H9 (cell line): ENCODE measurements at regions not wholly inside any gene's neighbourhood (a gene's known extent, or its start where the extent isn't known, plus 50 kb on each side); places are given as distances from the start of the nearest gene placed in this dataset.

Experiments
- DNase-seq: peaks from one replicate; pipeline ENCODE4 v3.0.0-alpha.2; 2017
- H2AFZ ChIP-seq: one replicate; pipeline ENCODE4 v1.6.1; 2013; ENCODE audit warnings: mild to moderate bottlenecking, low read length, control low read depth, moderate library complexity
- H2AK5ac ChIP-seq: 2 replicates; pipeline ENCODE4 v1.6.1; 2013; ENCODE audit warnings: low read length, control low read depth, mixed read lengths; ENCODE audit not compliant: insufficient read length
- H2BK120ac ChIP-seq: one replicate; pipeline ENCODE4 v1.6.1; 2013; ENCODE audit warnings: low read depth, mild to moderate bottlenecking, low read length, control low read depth, inconsistent platforms; ENCODE audit not compliant: poor library complexity, severe bottlenecking
- H2BK12ac ChIP-seq: 2 replicates; pipeline ENCODE4 v1.6.1; 2013; ENCODE audit warnings: low read length, control low read depth, mixed read lengths, low read depth; ENCODE audit not compliant: insufficient read length
- H2BK15ac ChIP-seq: 2 replicates; pipeline ENCODE4 v1.6.1; 2013; ENCODE audit warnings: low read depth, low read length, control low read depth
- H2BK20ac ChIP-seq: one replicate; pipeline ENCODE4 v1.6.1; 2013; ENCODE audit warnings: low read depth, mild to moderate bottlenecking, low read length, control low read depth, inconsistent platforms; ENCODE audit not compliant: poor library complexity, severe bottlenecking
- H2BK5ac ChIP-seq: 2 replicates; pipeline ENCODE4 v1.6.1; 2013; ENCODE audit warnings: low read length, control low read depth, mixed read lengths; ENCODE audit not compliant: insufficient read length
- H3K14ac ChIP-seq: 2 replicates; pipeline ENCODE4 v1.6.1; 2013; ENCODE audit warnings: low read length, control low read depth; ENCODE audit not compliant: insufficient read depth
- H3K18ac ChIP-seq: 2 replicates; pipeline ENCODE4 v1.6.1; 2013; ENCODE audit warnings: low read depth, mild to moderate bottlenecking, mixed read lengths, low read length, control low read depth; ENCODE audit not compliant: insufficient read length
- H3K23ac ChIP-seq: 2 replicates; pipeline ENCODE4 v1.6.1; 2013; ENCODE audit warnings: low read length, control low read depth, mixed read lengths, low read depth; ENCODE audit not compliant: insufficient read length
- H3K23me2 ChIP-seq: 2 replicates; pipeline ENCODE4 v1.6.1; 2013; ENCODE audit warnings: low read depth, mild to moderate bottlenecking, mixed read lengths, low read length, control low read depth; ENCODE audit not compliant: insufficient read length, poor library complexity, severe bottlenecking
- H3K27ac ChIP-seq: 2 replicates; pipeline ENCODE4 v1.5.1; 2013; ENCODE audit warnings: low read length, control low read depth, mixed read lengths, low read depth; ENCODE audit not compliant: insufficient read length
- H3K27me3 ChIP-seq: 2 replicates; pipeline ENCODE4 v1.6.1; 2013; ENCODE audit warnings: low read length, control low read depth, inconsistent platforms; ENCODE audit not compliant: insufficient read depth
- H3K4ac ChIP-seq: 2 replicates; pipeline ENCODE4 v1.6.1; 2013; ENCODE audit warnings: low read depth, mild to moderate bottlenecking, control low read depth, inconsistent platforms, low read length, moderate library complexity
- H3K4me1 ChIP-seq: 2 replicates; pipeline ENCODE4 v1.6.1; 2013; ENCODE audit warnings: low read length, control low read depth, inconsistent platforms; ENCODE audit not compliant: insufficient read depth
- H3K4me2 ChIP-seq: 2 replicates; pipeline ENCODE4 v1.6.1; 2013; ENCODE audit warnings: low read length, control low read depth, mixed read lengths; ENCODE audit not compliant: insufficient read length, insufficient read depth
- H3K56ac ChIP-seq: 2 replicates; pipeline ENCODE4 v1.6.1; 2013; ENCODE audit warnings: low read depth, mild to moderate bottlenecking, mixed read lengths, low read length, control low read depth; ENCODE audit not compliant: insufficient read length
- H3K79me1 ChIP-seq: 2 replicates; pipeline ENCODE4 v1.6.1; 2013; ENCODE audit warnings: low read depth, mild to moderate bottlenecking, moderate library complexity, low read length, control low read depth, inconsistent platforms; ENCODE audit not compliant: insufficient read depth, poor library complexity, severe bottlenecking
- H3K79me2 ChIP-seq: 2 replicates; pipeline ENCODE4 v1.6.1; 2013; ENCODE audit warnings: low read length, control low read depth, inconsistent platforms; ENCODE audit not compliant: insufficient read depth
- H3K9ac ChIP-seq: 2 replicates; pipeline ENCODE4 v1.6.1; 2013; ENCODE audit warnings: low read length, control low read depth, mixed read lengths; ENCODE audit not compliant: insufficient read length; ENCODE audit errors: extremely low read depth
- H3K9me3 ChIP-seq: one replicate; pipeline ENCODE4 v1.6.1; 2013; ENCODE audit warnings: low read depth, low read length, inconsistent platforms; ENCODE audit not compliant: control insufficient read depth
- H3T11ph ChIP-seq: one replicate; pipeline ENCODE4 v1.6.1; 2013; ENCODE audit warnings: mild to moderate bottlenecking, low read length, control low read depth, inconsistent platforms
- H4K20me1 ChIP-seq: one replicate; pipeline ENCODE4 v1.6.1; 2013; ENCODE audit not compliant: control insufficient read depth, insufficient read length, insufficient read depth
- H4K5ac ChIP-seq: 2 replicates; pipeline ENCODE4 v1.6.1; 2013; ENCODE audit warnings: low read depth, mild to moderate bottlenecking, mixed read lengths, low read length, control low read depth; ENCODE audit not compliant: insufficient read length
- H4K8ac ChIP-seq: replicated peaks from 2 replicates; pipeline ENCODE4 v1.6.1; 2013; ENCODE audit warnings: low read length, control low read depth, mixed read lengths, low read depth; ENCODE audit not compliant: insufficient read length
- H4K91ac ChIP-seq: 2 replicates; pipeline ENCODE4 v1.6.1; 2013; ENCODE audit warnings: low read depth, mild to moderate bottlenecking, moderate library complexity, mixed read lengths, low read length, control low read depth; ENCODE audit not compliant: insufficient read length
- H3K27ac Mint-ChIP-seq, 3 experiments: 2 replicates in 2 of 3; 3 replicates in 1 of 3; pipeline ENCODE4 v1.8.0; 2020 to 2021; ENCODE audit warnings: mixed read lengths in 3 of 3, mild to moderate bottlenecking in 1 of 3, moderate library complexity in 1 of 3
- H3K27me3 Mint-ChIP-seq: 2 replicates; pipeline ENCODE4 v1.8.0; 2021; ENCODE audit warnings: low read depth, mild to moderate bottlenecking, moderate library complexity, mixed read lengths
- H3K36me3 Mint-ChIP-seq, 3 experiments: 2 replicates in 2 of 3; 3 replicates in 1 of 3; pipeline ENCODE4 v1.8.0; 2020 to 2021; ENCODE audit warnings: low read depth in 3 of 3, mixed read lengths in 3 of 3; ENCODE audit not compliant: insufficient read depth in 1 of 3
- H3K4me1 Mint-ChIP-seq, 2 experiments: 2 replicates each; pipeline ENCODE4 v1.8.0; 2020; ENCODE audit warnings: mixed read lengths in 2 of 2
- H3K4me3 Mint-ChIP-seq, 2 experiments: 2 replicates in 1 of 2; 3 replicates in 1 of 2; pipeline ENCODE4 v1.8.0; 2020 to 2021; ENCODE audit warnings: mild to moderate bottlenecking in 2 of 2, mixed read lengths in 2 of 2, moderate library complexity in 1 of 2
- H3K9me3 Mint-ChIP-seq, 2 experiments: 2 replicates in 1 of 2; 3 replicates in 1 of 2; pipeline ENCODE4 v1.8.0; 2020; ENCODE audit warnings: mild to moderate bottlenecking in 2 of 2, mixed read lengths in 2 of 2, moderate library complexity in 1 of 2
- CTCF ChIP-seq: fragments of 200-600 bp; sonication (generic); conservative IDR thresholded peaks from 3 replicates; pipeline ENCODE4 v1.8.0; 2021; ENCODE audit warnings: antibody characterized with exemption, mild to moderate bottlenecking
- WGBS: extraction: QIAGEN DNeasy Blood & Tissue Kit; methylation state at CpG from one replicate; pipeline ENCODE4 v1.1.7; 2013; ENCODE audit warnings: missing lambda C conversion rate, low lambda C conversion rate, mixed read lengths; ENCODE audit not compliant: insufficient read length; ENCODE audit errors: extremely low coverage; 5-methylcytosine and 5-hydroxymethylcytosine counted together

- Histone ChIP-seq H2BK120ac (no peak overlapping the region), H2BK12ac (no peak overlapping the region), H3K9ac (no peak overlapping the region), H4K5ac (no peak overlapping the region), H3K4me1 (peaks cover 6% of the 10 kb centered on the region; the same call in 1 of the 2 replicates), H4K20me1 (no peaks in the 10 kb centered on the region), H3K14ac (no peak overlapping the region), H4K8ac (no peak overlapping the region), H4K91ac (no peak overlapping the region), H3K27me3 (no peaks in the 10 kb centered on the region), H2BK5ac (no peak overlapping the region), H2AK5ac (no peak overlapping the region), H3K9me3 (no peaks in the 10 kb centered on the region), H2BK20ac (no peak overlapping the region), H3K18ac (no peak overlapping the region), H2BK15ac (no peak overlapping the region), H3K23me2 (no peaks in the 10 kb centered on the region), H3K4me2 (no peak overlapping the region), H3T11ph (no peak overlapping the region), H3K27ac (no peak overlapping the region), H2AFZ (no peak overlapping the region), H3K23ac (no peak overlapping the region), H3K56ac (no peak overlapping the region), H3K79me1 (no peaks in the 10 kb centered on the region), H3K4ac (no peak overlapping the region), H3K79me2 (no peaks in the 10 kb centered on the region)
- H3K4me1 Mint-ChIP-seq, result peaks cover 12 to 20% of the 10 kb centered on the region in 2 experiments
- H3K27ac Mint-ChIP-seq, result no peak overlapping the region
- H3K27me3 Mint-ChIP-seq, result no peaks in the 10 kb centered on the region; the same call in 1 of the 2 replicates
- DNase-seq, result no peak
- H3K4me3 Mint-ChIP-seq, result no peak overlapping the region
- no peak for TF ChIP-seq CTCF
- H3K36me3 Mint-ChIP-seq, result peaks cover 0 to 3% (median 0%) of the 10 kb centered on the region in 3 experiments; a peak in 2 of 7 replicates
- WGBS, result no CpG with 5 or more reads among the region's 5 CpGs
- peaks cover 0 to 10% of the 10 kb centered on the region in 2 experiments; a peak in 3 of 5 replicates for H3K9me3 Mint-ChIP-seq
Observed at GRCh38 chr5:54717870-54718269, 200.3 kb downstream of the SNX18 start.
